Fibroblast of pulmonary artery (primary cell): ENCODE measurements at regions not wholly inside any gene's neighbourhood (a gene's known extent, or its start where the extent isn't known, plus 50 kb on each side); places are given as distances from the start of the nearest gene placed in this dataset.
A peak's percentile ranks its signal among the peaks of the same experiment; 100 is the strongest.

Experiments used
- DNase-seq: peaks from one replicate; pipeline ENCODE4 v3.0.0-alpha.2; 2010; ENCODE audit warnings: low read depth
- H3K4me3 ChIP-seq: replicated peaks from 2 replicates; pipeline ENCODE4 v1.5.1; 2011; ENCODE audit warnings: low read depth, mild to moderate bottlenecking, control low read depth, low read length, moderate library complexity
- CTCF ChIP-seq: IDR thresholded peaks from 2 replicates; pipeline ENCODE4 v1.5.1; 2011; ENCODE audit warnings: mild to moderate bottlenecking, control low read depth, low read length, inconsistent platforms; ENCODE audit errors: missing control alignments

GRCh38 chr11:129308241-129308865 lies 67.3 kb upstream of the BARX2 start:
- no peak for TF ChIP-seq CTCF
- no peak for DNase-seq
- no peak overlapping the region for H3K4me3 ChIP-seq

- no peak for DNase-seq
- H3K4me3 ChIP-seq, result no peak overlapping the region
- TF ChIP-seq CTCF, result no peak
These were observed 68.5 kb upstream of the BARX2 start for GRCh38 chr11:129307162-129307561.

- DNase-seq, result no peak
- H3K4me3 ChIP-seq, result no peak overlapping the region
- no peak for TF ChIP-seq CTCF
These were observed 73.1 kb upstream of the BARX2 start for GRCh38 chr11:129302386-129303101.

GRCh38 chr11:129300099-129300498 lies 75.5 kb upstream of the BARX2 start:
- no peak for TF ChIP-seq CTCF
- no peak overlapping the region for H3K4me3 ChIP-seq
- DNase-seq, result no peak

GRCh38 chr11:129298988-129299387 lies 76.7 kb upstream of the BARX2 start:
- no peak overlapping the region for H3K4me3 ChIP-seq
- no peak for TF ChIP-seq CTCF
- no peak for DNase-seq

GRCh38 chr11:129295746-129296145 lies 79.9 kb upstream of the BARX2 start:
- DNase-seq, result peak; percentile 81
- no peak overlapping the region for H3K4me3 ChIP-seq
- TF ChIP-seq CTCF, result no peak

- no peak for DNase-seq
- no peak overlapping the region for H3K4me3 ChIP-seq
- TF ChIP-seq CTCF, result no peak
These were observed 82.9 kb upstream of the BARX2 start for GRCh38 chr11:129292771-129293170.
